Osteoblast (primary cell): ENCODE measurements at regions not wholly inside any gene's neighbourhood (a gene's known extent, or its start where the extent isn't known, plus 50 kb on each side); places are given as distances from the start of the nearest gene placed in this dataset.

Experiments used
- DNase-seq: peaks from one replicate; pipeline ENCODE4 v3.0.0; 2011; ENCODE audit warnings: low spot score, mixed read lengths; ENCODE audit not compliant: insufficient read length; ENCODE audit errors: missing footprints
- H2AFZ ChIP-seq: 2 replicates; pipeline ENCODE4 v1.6.0; 2011; ENCODE audit warnings: mild to moderate bottlenecking, low read length
- H3K27ac ChIP-seq: 2 replicates; pipeline ENCODE4 v1.5.1; 2011; ENCODE audit warnings: mild to moderate bottlenecking, low read depth, low read length, moderate library complexity
- H3K27me3 ChIP-seq: 2 replicates; pipeline ENCODE4 v1.6.0; 2012; ENCODE audit warnings: mild to moderate bottlenecking, control low read depth, inconsistent platforms, low read length, moderate library complexity; ENCODE audit not compliant: insufficient read depth
- H3K36me3 ChIP-seq: 2 replicates; pipeline ENCODE4 v1.5.1; 2011; ENCODE audit warnings: mild to moderate bottlenecking, low read length, control low read depth, moderate library complexity; ENCODE audit not compliant: insufficient read depth
- H3K4me1 ChIP-seq: 2 replicates; pipeline ENCODE4 v1.5.1; 2011; ENCODE audit warnings: mild to moderate bottlenecking, low read length, control low read depth, moderate library complexity; ENCODE audit not compliant: insufficient read depth
- H3K4me2 ChIP-seq: 2 replicates; pipeline ENCODE4 v1.6.0; 2011; ENCODE audit warnings: mild to moderate bottlenecking, low read length; ENCODE audit not compliant: insufficient read depth
- H3K4me3 ChIP-seq: fragments of 200-600 bp; sonication (generic); 3 replicates; pipeline ENCODE4 v1.5.1; 2012; ENCODE audit warnings: mild to moderate bottlenecking, low read length, inconsistent platforms; ENCODE audit not compliant: insufficient read depth
- H3K79me2 ChIP-seq: 2 replicates; pipeline ENCODE4 v1.6.0; 2012; ENCODE audit warnings: mild to moderate bottlenecking, low read length, control low read depth, inconsistent platforms; ENCODE audit not compliant: insufficient read depth
- H3K9me3 ChIP-seq: 2 replicates; pipeline ENCODE4 v1.5.1; 2011; ENCODE audit warnings: low read depth, low read length, control low read depth
- H4K20me1 ChIP-seq: 2 replicates; pipeline ENCODE4 v1.6.0; 2012; ENCODE audit warnings: mild to moderate bottlenecking, low read length, control low read depth; ENCODE audit not compliant: insufficient read depth
- TF ChIP-seq, protein P1 (sequence below): IDR thresholded peaks from 2 replicates; pipeline ENCODE4 v1.5.1; 2011; ENCODE audit warnings: mild to moderate bottlenecking, low read depth, low read length, moderate library complexity; ENCODE audit errors: extremely low read depth

DNA sequence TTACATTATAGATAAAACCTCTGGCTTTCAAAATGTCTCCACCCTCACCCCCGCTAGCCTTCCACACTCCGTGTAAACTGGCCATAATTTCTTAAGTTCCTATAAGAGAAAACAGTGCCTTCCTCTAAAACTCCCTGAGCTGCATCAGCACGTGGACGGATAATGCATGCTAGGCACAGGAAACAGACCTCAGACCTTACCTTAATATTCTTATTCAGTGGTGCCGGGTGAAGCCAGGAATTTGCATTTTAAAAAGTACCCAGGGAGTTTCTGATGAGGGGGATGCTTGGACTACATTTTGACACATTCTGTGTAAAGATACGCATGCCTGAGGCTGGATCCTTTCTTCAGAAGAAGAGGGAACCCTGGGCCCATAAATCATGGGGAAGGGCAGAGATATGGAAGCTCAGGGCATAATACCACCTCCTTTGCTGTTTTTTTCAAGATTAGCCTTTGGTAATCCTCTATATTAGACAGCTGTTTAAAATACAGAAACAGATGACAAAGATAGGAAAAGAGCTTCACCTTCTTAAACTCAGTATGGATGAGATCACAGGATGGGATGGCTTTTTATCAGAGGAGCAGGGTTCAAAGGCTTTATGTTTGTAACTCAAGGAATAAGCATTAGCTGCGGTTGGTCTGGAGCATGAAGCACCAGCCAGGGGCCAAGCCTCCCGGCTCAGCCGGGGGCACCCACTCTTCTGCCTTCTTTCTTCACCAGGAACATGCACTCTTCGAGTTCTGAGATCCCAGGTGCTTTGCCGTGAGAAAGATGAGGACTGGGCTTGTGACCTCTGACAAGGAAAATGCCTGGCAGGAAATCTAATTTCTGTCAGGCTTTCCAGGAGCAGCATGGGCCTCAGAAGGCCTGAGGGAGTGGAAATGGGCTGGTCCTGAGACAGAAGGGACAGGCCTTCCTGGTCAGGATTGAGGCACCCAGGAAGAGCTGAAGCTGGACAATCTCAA is 218.1 kb upstream of the SOX4 start:
- no peak for DNase-seq
- H3K4me3 ChIP-seq, result no peak overlapping the region
- no peak overlapping the region for H2AFZ ChIP-seq
- TF ChIP-seq, protein P1, sequence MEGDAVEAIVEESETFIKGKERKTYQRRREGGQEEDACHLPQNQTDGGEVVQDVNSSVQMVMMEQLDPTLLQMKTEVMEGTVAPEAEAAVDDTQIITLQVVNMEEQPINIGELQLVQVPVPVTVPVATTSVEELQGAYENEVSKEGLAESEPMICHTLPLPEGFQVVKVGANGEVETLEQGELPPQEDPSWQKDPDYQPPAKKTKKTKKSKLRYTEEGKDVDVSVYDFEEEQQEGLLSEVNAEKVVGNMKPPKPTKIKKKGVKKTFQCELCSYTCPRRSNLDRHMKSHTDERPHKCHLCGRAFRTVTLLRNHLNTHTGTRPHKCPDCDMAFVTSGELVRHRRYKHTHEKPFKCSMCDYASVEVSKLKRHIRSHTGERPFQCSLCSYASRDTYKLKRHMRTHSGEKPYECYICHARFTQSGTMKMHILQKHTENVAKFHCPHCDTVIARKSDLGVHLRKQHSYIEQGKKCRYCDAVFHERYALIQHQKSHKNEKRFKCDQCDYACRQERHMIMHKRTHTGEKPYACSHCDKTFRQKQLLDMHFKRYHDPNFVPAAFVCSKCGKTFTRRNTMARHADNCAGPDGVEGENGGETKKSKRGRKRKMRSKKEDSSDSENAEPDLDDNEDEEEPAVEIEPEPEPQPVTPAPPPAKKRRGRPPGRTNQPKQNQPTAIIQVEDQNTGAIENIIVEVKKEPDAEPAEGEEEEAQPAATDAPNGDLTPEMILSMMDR, result no peak
- H3K27ac ChIP-seq, result no peak overlapping the region
- no peaks in the 10 kb centered on the region for H3K9me3 ChIP-seq
- no peak overlapping the region for H3K4me2 ChIP-seq
- H4K20me1 ChIP-seq, result no peaks in the 10 kb centered on the region
- H3K79me2 ChIP-seq, result no peaks in the 10 kb centered on the region
- no peaks in the 10 kb centered on the region for H3K4me1 ChIP-seq
- no peaks in the 10 kb centered on the region for H3K36me3 ChIP-seq
- H3K27me3 ChIP-seq, result no peaks in the 10 kb centered on the region

DNA sequence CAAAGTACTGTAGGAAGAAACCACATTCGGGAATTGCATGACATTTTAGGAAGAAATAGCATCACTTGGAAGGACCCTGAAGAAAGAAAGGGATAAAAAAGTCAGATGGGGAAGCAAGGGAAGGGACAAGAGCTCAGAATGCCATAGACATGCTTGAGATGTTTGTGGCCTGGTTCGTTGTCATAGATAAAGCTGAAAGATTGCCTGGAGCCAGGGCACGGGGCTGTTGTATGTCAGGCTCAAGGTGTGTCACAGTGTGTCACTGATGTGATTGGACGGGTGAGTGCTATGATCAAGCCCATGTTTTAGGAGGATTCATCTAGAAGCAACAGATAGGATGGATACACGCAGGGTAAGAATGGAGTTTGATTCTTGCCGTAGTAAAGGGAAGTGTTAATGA is 216.2 kb upstream of the SOX4 start:
- H3K79me2 ChIP-seq, result no peaks in the 10 kb centered on the region
- no peak for DNase-seq
- TF ChIP-seq, protein P1, result no peak

DNA sequence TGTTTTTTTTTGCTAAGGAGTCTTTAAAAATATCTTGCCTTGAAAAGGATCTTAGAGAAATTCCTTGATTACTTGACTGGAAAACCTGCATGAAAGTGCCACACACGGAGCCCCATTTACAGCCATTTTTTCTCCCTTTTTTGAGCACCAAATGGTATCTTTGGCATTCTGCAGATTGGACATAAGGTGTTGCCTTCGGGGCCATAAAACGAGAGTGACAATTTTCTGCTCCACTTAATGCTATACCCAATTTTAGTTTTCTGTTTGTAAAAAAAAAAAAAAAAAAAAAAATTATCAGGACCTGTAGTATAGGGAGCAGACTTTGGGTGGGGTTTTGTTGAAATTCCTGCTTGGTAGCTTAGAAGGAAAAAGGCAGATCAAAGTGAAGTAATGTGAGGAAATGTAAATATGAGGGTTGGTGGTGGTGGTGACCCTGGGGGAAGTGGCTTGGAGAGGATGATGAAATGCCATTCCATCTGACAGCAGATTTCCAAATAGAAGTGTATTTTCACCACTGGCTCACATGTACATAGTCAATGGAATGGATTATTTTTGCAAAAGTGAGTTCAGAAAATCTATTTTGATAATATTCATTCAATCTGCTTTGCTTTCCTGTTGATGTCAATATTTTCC is 212.1 kb upstream of the SOX4 start:
- no peak overlapping the region for H2AFZ ChIP-seq
- H3K4me2 ChIP-seq, result no peak overlapping the region
- H3K27ac ChIP-seq, result no peak overlapping the region
- no peaks in the 10 kb centered on the region for H3K27me3 ChIP-seq
- H4K20me1 ChIP-seq, result no peaks in the 10 kb centered on the region
- no peak overlapping the region for H3K4me3 ChIP-seq
- no peaks in the 10 kb centered on the region for H3K79me2 ChIP-seq
- no peaks in the 10 kb centered on the region for H3K9me3 ChIP-seq
- peaks cover 7% of the 10 kb centered on the region for H3K4me1 ChIP-seq
- no peak for DNase-seq
- TF ChIP-seq, protein P1, result no peak
- H3K36me3 ChIP-seq, result no peaks in the 10 kb centered on the region

More for the DNA sequence above, 216.2 kb upstream of the SOX4 start:
- H3K4me3 ChIP-seq, result no peak overlapping the region
- H3K36me3 ChIP-seq, result no peaks in the 10 kb centered on the region
- H4K20me1 ChIP-seq, result no peaks in the 10 kb centered on the region
- H3K27ac ChIP-seq, result no peak overlapping the region
- no peak overlapping the region for H3K4me2 ChIP-seq
- no peaks in the 10 kb centered on the region for H3K9me3 ChIP-seq
- no peaks in the 10 kb centered on the region for H3K27me3 ChIP-seq
- no peaks in the 10 kb centered on the region for H3K4me1 ChIP-seq
- no peak overlapping the region for H2AFZ ChIP-seq
